GM19239 (cell line): ENCODE measurements at regions not wholly inside any gene's neighbourhood (a gene's known extent, or its start where the extent isn't known, plus 50 kb on each side); places are given as distances from the start of the nearest gene placed in this dataset.

Source experiments
- DNase-seq: peaks from one replicate; pipeline ENCODE4 v3.0.0; 2011; ENCODE audit warnings: low spot score; ENCODE audit not compliant: insufficient read length
- FAIRE-seq: peaks from 2 replicates; lab custom pipeline; 2011; peaks lifted over from hg19 to GRCh38; lab: Jason Lieb, UNC

- FAIRE-seq = no peak
Observed at GRCh38 chr4:137468836-137469235, 63.5 kb downstream of the PCDH18 start.

GRCh38 chr4:137467537-137467936, 64.8 kb downstream of the PCDH18 start:
- FAIRE-seq = no peak
- DNase-seq = no peak

More at GRCh38 chr4:137468836-137469235, 63.5 kb downstream of the PCDH18 start:
- DNase-seq = no peak

- DNase-seq = no peak
- no peak for FAIRE-seq
Observed at GRCh38 chr4:137463377-137464003, 68.8 kb downstream of the PCDH18 start.

- FAIRE-seq (no peak), DNase-seq (no peak)
Observed at GRCh38 chr4:137455647-137456321, 76.5 kb downstream of the PCDH18 start.

- no peak for FAIRE-seq
- no peak for DNase-seq
Observed at GRCh38 chr4:137454767-137455166, 77.5 kb downstream of the PCDH18 start.

GRCh38 chr4:137452799-137453198, 79.5 kb downstream of the PCDH18 start:
- FAIRE-seq = no peak
- DNase-seq = no peak

- DNase-seq = no peak
- FAIRE-seq = no peak
Observed at GRCh38 chr4:137451172-137451825, 81.0 kb downstream of the PCDH18 start.

GRCh38 chr4:137448402-137448801, 83.9 kb downstream of the PCDH18 start:
- DNase-seq (no peak), FAIRE-seq (no peak)

GRCh38 chr4:137446071-137446470, 86.2 kb downstream of the PCDH18 start:
- no peak for FAIRE-seq
- DNase-seq = no peak

- FAIRE-seq (no peak), DNase-seq (no peak)
Observed at GRCh38 chr4:137443031-137443800, 89.1 kb downstream of the PCDH18 start.

GRCh38 chr4:137432446-137433311, 99.6 kb downstream of the PCDH18 start:
- DNase-seq = no peak
- no peak for FAIRE-seq

GRCh38 chr4:137430171-137430570, 102.1 kb downstream of the PCDH18 start:
- FAIRE-seq (no peak), DNase-seq (no peak)

GRCh38 chr4:137427411-137427810, 104.9 kb downstream of the PCDH18 start:
- FAIRE-seq (no peak), DNase-seq (no peak)

GRCh38 chr4:137425281-137425680, 107.0 kb downstream of the PCDH18 start:
- FAIRE-seq (no peak), DNase-seq (no peak)

- DNase-seq (no peak), FAIRE-seq (no peak)
Observed at GRCh38 chr4:137422666-137423065, 109.6 kb downstream of the PCDH18 start.

- FAIRE-seq (no peak), DNase-seq (no peak)
Observed at GRCh38 chr4:137421796-137422195, 110.5 kb downstream of the PCDH18 start.

GRCh38 chr4:137420901-137421396, 111.3 kb downstream of the PCDH18 start:
- FAIRE-seq (no peak), DNase-seq (no peak)

GRCh38 chr4:137417676-137418075, 114.6 kb downstream of the PCDH18 start:
- DNase-seq (no peak), FAIRE-seq (no peak)

- FAIRE-seq (no peak), DNase-seq (no peak)
Observed at GRCh38 chr4:137414802-137415201, 117.5 kb downstream of the PCDH18 start.
